ENCODE measurements at regions not wholly inside any gene's neighbourhood (a gene's known extent, or its start where the extent isn't known, plus 50 kb on each side); places are given as distances from the start of the nearest gene placed in this dataset.

DNA sequence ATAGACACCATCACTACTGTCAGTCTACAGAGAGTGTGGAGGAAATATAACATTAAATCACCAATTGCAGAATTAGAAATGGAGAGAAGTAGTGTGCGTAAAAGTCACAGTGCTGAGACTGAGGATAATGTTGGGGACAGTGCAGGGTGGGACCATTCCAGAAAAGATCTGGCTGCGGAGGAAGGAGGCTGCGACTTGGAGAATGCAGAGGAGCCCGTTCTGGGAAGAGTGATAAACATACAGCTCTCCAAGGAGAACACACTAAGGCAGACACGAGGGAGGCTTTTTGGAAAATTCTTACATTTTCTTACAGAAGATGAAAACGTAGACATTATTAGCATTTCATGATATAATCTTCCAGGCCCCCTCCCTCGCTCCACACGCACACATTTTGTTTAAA, 337.8 kb downstream of the IRS2 start:
- peaks cover 0 to 4% of the 10 kb centered on the region in 2 donors for H3K36me3 Mint-ChIP-seq
- no peak overlapping the region for H3K27ac Mint-ChIP-seq
- peaks cover 12 to 33% (median 19%) of the 10 kb centered on the region in 7 donors for H3K9me3 Mint-ChIP-seq
- TF ChIP-seq, protein P1, sequence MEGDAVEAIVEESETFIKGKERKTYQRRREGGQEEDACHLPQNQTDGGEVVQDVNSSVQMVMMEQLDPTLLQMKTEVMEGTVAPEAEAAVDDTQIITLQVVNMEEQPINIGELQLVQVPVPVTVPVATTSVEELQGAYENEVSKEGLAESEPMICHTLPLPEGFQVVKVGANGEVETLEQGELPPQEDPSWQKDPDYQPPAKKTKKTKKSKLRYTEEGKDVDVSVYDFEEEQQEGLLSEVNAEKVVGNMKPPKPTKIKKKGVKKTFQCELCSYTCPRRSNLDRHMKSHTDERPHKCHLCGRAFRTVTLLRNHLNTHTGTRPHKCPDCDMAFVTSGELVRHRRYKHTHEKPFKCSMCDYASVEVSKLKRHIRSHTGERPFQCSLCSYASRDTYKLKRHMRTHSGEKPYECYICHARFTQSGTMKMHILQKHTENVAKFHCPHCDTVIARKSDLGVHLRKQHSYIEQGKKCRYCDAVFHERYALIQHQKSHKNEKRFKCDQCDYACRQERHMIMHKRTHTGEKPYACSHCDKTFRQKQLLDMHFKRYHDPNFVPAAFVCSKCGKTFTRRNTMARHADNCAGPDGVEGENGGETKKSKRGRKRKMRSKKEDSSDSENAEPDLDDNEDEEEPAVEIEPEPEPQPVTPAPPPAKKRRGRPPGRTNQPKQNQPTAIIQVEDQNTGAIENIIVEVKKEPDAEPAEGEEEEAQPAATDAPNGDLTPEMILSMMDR (IDR thresholded peaks at IDR 0.05): no peak
- intact Hi-C loops (cut with micrococcal nuclease): no loop called here
- H3K27me3 ChIP-seq (ENCODE audit: control insufficient read depth in 2 of 2, insufficient read depth in 2 of 2, low read length in 2 of 2): no peaks in the 10 kb centered on the region
- peaks cover 5% of the 10 kb centered on the region for H3K4me1 Mint-ChIP-seq
- no peak overlapping the region for H3K4me3 Mint-ChIP-seq
- no peak for DNase-seq
- WGBS (ENCODE audit: insufficient coverage): 100% methylated on average over 2 of the region's 8 CpGs
- H3K27ac ChIP-seq (ENCODE audit: low read depth in 1 of 2, low read length in 2 of 2): no peak overlapping the region
- H3K9ac ChIP-seq (ENCODE audit: insufficient read depth, low read length, poor library complexity, severe bottlenecking): no peak overlapping the region
- H3K27me3 Mint-ChIP-seq (ENCODE audit: low read depth in 3 of 3): peaks cover 0 to 4% (median 2%) of the 10 kb centered on the region in 3 donors
- H3K4me2 ChIP-seq (replicated peaks; ENCODE audit: extremely low read depth, low read length, poor library complexity, severe bottlenecking): no peak overlapping the region
- H2AFZ ChIP-seq (ENCODE audit: insufficient read depth, low read depth, low read length, poor library complexity, severe bottlenecking): no peak overlapping the region
- H3K79me2 ChIP-seq (ENCODE audit: insufficient read depth, low read length): no peaks in the 10 kb centered on the region
- no peaks in the 10 kb centered on the region for H3K4me1 ChIP-seq (ENCODE audit: control insufficient read depth in 1 of 2, insufficient read depth in 2 of 2, low read length in 2 of 2)
- H3K4me3 ChIP-seq (replicated peaks in 1 of 3; ENCODE audit: low read depth in 2 of 3, low read length in 3 of 3): no peak overlapping the region
- H3K9me3 ChIP-seq (replicated peaks in 1 of 2; ENCODE audit: control insufficient read depth in 1 of 2, insufficient read depth in 1 of 2, low read length in 2 of 2): peaks cover 5 to 11% of the 10 kb centered on the region in 2 donors
- no peaks in the 10 kb centered on the region for H4K20me1 ChIP-seq (ENCODE audit: insufficient read depth, low read length)
- no peaks in the 10 kb centered on the region for H3K36me3 ChIP-seq (replicated peaks in 1 of 2; ENCODE audit: control insufficient read depth in 1 of 2, insufficient read depth in 2 of 2, low read length in 2 of 2)

DNA sequence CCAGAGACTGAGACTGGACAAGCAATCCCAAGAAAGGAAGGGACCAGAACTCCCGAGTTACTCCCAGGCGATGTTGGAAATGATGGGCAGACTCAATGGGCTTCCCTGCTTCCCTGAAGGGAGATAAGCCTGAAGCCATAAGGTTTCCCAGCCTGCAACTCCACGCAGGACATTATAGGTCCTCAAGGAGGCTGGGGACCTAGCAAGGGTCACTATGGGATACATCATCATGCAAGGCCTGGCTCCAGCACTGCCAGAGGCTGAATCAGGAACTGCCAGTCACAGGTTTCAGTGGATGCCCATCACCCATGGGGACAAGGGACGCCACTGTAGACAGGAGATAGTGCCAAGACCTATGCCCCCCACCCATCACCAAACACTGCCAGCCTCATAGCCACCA, 338.7 kb downstream of the IRS2 start:
- H4K20me1 ChIP-seq (ENCODE audit: insufficient read depth, low read length): no peaks in the 10 kb centered on the region
- no peaks in the 10 kb centered on the region for H3K4me1 ChIP-seq (ENCODE audit: control insufficient read depth in 1 of 2, insufficient read depth in 2 of 2, low read length in 2 of 2)
- H3K4me3 ChIP-seq (replicated peaks in 1 of 3; ENCODE audit: low read depth in 2 of 3, low read length in 3 of 3): no peak overlapping the region
- 94% methylated on average over 4 of the region's 4 CpGs for WGBS (ENCODE audit: insufficient coverage)
- H2AFZ ChIP-seq (ENCODE audit: insufficient read depth, low read depth, low read length, poor library complexity, severe bottlenecking): no peak overlapping the region
- no peaks in the 10 kb centered on the region for H3K36me3 ChIP-seq (replicated peaks in 1 of 2; ENCODE audit: control insufficient read depth in 1 of 2, insufficient read depth in 2 of 2, low read length in 2 of 2)
- no peak for DNase-seq
- TF ChIP-seq, protein P1 (IDR thresholded peaks at IDR 0.05): no peak
- no peak overlapping the region for H3K9ac ChIP-seq (ENCODE audit: insufficient read depth, low read length, poor library complexity, severe bottlenecking)
- H3K9me3 ChIP-seq (replicated peaks in 1 of 2; ENCODE audit: control insufficient read depth in 1 of 2, insufficient read depth in 1 of 2, low read length in 2 of 2): peaks cover 0 to 8% of the 10 kb centered on the region in 2 donors
- intact Hi-C loops (cut with micrococcal nuclease): no loop called here
- H3K27ac ChIP-seq (ENCODE audit: low read depth in 1 of 2, low read length in 2 of 2): no peak overlapping the region
- H3K79me2 ChIP-seq (ENCODE audit: insufficient read depth, low read length): no peaks in the 10 kb centered on the region
- H3K27me3 ChIP-seq (ENCODE audit: control insufficient read depth in 2 of 2, insufficient read depth in 2 of 2, low read length in 2 of 2): no peaks in the 10 kb centered on the region
- no peak overlapping the region for H3K4me3 Mint-ChIP-seq
- H3K9me3 Mint-ChIP-seq: peaks cover 13 to 34% (median 20%) of the 10 kb centered on the region in 7 donors
- H3K27ac Mint-ChIP-seq: peak overlapping the region in 1 of 7 donors; percentile 41
- H3K4me1 Mint-ChIP-seq: peaks cover 5% of the 10 kb centered on the region
- H3K27me3 Mint-ChIP-seq (ENCODE audit: low read depth in 3 of 3): peaks cover 0 to 8% (median 2%) of the 10 kb centered on the region in 3 donors
- peaks cover 0 to 4% of the 10 kb centered on the region in 2 donors for H3K36me3 Mint-ChIP-seq
- no peak overlapping the region for H3K4me2 ChIP-seq (replicated peaks; ENCODE audit: extremely low read depth, low read length, poor library complexity, severe bottlenecking)

Measured in CD14-positive monocyte (primary cell).